SK-N-SH (cell line): ENCODE measurements at regions not wholly inside any gene's neighbourhood (a gene's known extent, or its start where the extent isn't known, plus 50 kb on each side); places are given as distances from the start of the nearest gene placed in this dataset.
A peak's percentile ranks its signal among the peaks of the same experiment; 100 is the strongest.

Experiments
- CTCF ChIA-PET: fragments of 300-600, 350-600 bp; formaldehyde crosslinking; extraction: SDS; loops from one replicate; lab custom pipeline; 2021; lab: Yijun Ruan, JAX
- POLR2A ChIA-PET: fragments of 350-600 bp; sonication (Branson Sonifier 250); formaldehyde crosslinking; extraction: SDS; loops from one replicate; lab custom pipeline; 2020; ENCODE audit warnings: antibody characterized with exemption, inconsistent platforms; lab: Yijun Ruan, JAX
- DNase-seq: peaks from one replicate; pipeline ENCODE4 v3.0.0; 2012
- H2AFZ ChIP-seq: fragments of 200-600 bp; sonication (generic); 2 replicates; pipeline ENCODE4 v1.8.1; 2016; ENCODE audit warnings: antibody characterized with exemption, mild to moderate bottlenecking, low read depth
- H3F3A ChIP-seq: fragments of 200-600 bp; sonication (generic); replicated peaks from 2 replicates; pipeline ENCODE3; 2016; ENCODE audit warnings: antibody characterized with exemption, mild to moderate bottlenecking; ENCODE audit not compliant: insufficient read depth
- H3K27ac ChIP-seq, 2 experiments: fragments of 200-500 bp in 1 of 2; fragments of 200-600 bp in 1 of 2; sonication (Bioruptor generic) in 1 of 2; sonication (generic), shearing (Covaris generic) in 1 of 2; 2 replicates each; pipeline versions ENCODE4 v1.5.1 to v1.6.1; 2014 to 2016; ENCODE audit warnings: low read depth in 2 of 2, inconsistent platforms in 1 of 2, low read length in 1 of 2, mild to moderate bottlenecking in 1 of 2, mixed read lengths in 1 of 2
- H3K27me3 ChIP-seq: fragments of 200-600 bp; sonication (generic), shearing (Covaris generic); 2 replicates; pipeline ENCODE4 v1.6.1; 2016; ENCODE audit warnings: mixed run types; ENCODE audit not compliant: insufficient read depth
- H3K36me3 ChIP-seq, 2 experiments: fragments of 200-500 bp in 1 of 2; fragments of 200-600 bp in 1 of 2; sonication (Bioruptor generic) in 1 of 2; sonication (generic) in 1 of 2; replicated peaks in 1 of 2; 2 replicates each; pipeline versions ENCODE3 to v1.5.1; 2014 to 2016; ENCODE audit warnings: low read length in 1 of 2, mild to moderate bottlenecking in 1 of 2; ENCODE audit not compliant: insufficient read depth in 2 of 2, control insufficient read depth in 1 of 2
- H3K4me1 ChIP-seq, 2 experiments: fragments of 200-500 bp in 1 of 2; fragments of 200-600 bp in 1 of 2; sonication (Bioruptor generic) in 1 of 2; sonication (generic), shearing (Covaris generic) in 1 of 2; 2 replicates each; pipeline versions ENCODE4 v1.5.1 to v1.6.1; 2014 to 2016; ENCODE audit warnings: low read depth in 1 of 2, low read length in 1 of 2, mixed run types in 1 of 2; ENCODE audit not compliant: insufficient read depth in 2 of 2, control insufficient read depth in 1 of 2
- H3K4me2 ChIP-seq: fragments of 200-600 bp; sonication (generic), shearing (Covaris generic); 2 replicates; pipeline ENCODE4 v1.6.1; 2017; ENCODE audit warnings: mixed run types
- H3K4me3 ChIP-seq, 2 experiments: fragments of 200-500 bp in 1 of 2; fragments of 200-600 bp in 1 of 2; sonication (Bioruptor generic) in 1 of 2; sonication (generic), shearing (Covaris generic) in 1 of 2; 2 replicates each; pipeline versions ENCODE4 v1.5.1 to v1.8.1; 2014 to 2016; ENCODE audit warnings: low read depth in 2 of 2, inconsistent platforms in 1 of 2, low read length in 1 of 2, mild to moderate bottlenecking in 1 of 2, mixed read lengths in 1 of 2, moderate library complexity in 1 of 2
- H3K79me2 ChIP-seq: fragments of 200-600 bp; sonication (generic); 2 replicates; pipeline ENCODE4 v1.8.1; 2017; ENCODE audit warnings: mild to moderate bottlenecking; ENCODE audit not compliant: insufficient read depth
- H3K9ac ChIP-seq: fragments of 200-600 bp; sonication (generic); 2 replicates; pipeline ENCODE4 v1.6.1; 2017; ENCODE audit warnings: mixed run types
- H3K9me2 ChIP-seq: fragments of 200-600 bp; sonication (generic); 2 replicates; pipeline ENCODE4 v1.6.1; 2017; ENCODE audit warnings: mixed run types
- H3K9me3 ChIP-seq: fragments of 200-600 bp; sonication (generic); 2 replicates; pipeline ENCODE4 v1.6.1; 2017; ENCODE audit warnings: mixed run types, mild to moderate bottlenecking, moderate library complexity
- H4K20me1 ChIP-seq: fragments of 200-600 bp; sonication (generic); 2 replicates; pipeline ENCODE4 v1.6.1; 2017; ENCODE audit warnings: mild to moderate bottlenecking, mixed run types; ENCODE audit not compliant: insufficient read depth
- EZH2phosphoT487 ChIP-seq: fragments of 200-600 bp; sonication (generic); IDR thresholded peaks from 2 replicates; pipeline ENCODE4 v1.6.1; 2017; ENCODE audit warnings: low read depth, mixed run types, mild to moderate bottlenecking, antibody characterized with exemption, moderate library complexity, borderline replicate concordance
- GABPA ChIP-seq: IDR thresholded peaks from 2 replicates; pipeline ENCODE4 v1.4.0; 2012; ENCODE audit warnings: low read depth, mild to moderate bottlenecking
- GATA2 ChIP-seq: sonication (generic); formaldehyde crosslinking; IDR thresholded peaks from 2 replicates; pipeline ENCODE4 v1.5.0; 2020; ENCODE audit warnings: mild to moderate bottlenecking, missing genetic modification reagents
- JUND ChIP-seq: IDR thresholded peaks from 2 replicates; pipeline ENCODE4 v1.4.0; 2012
- MEF2A ChIP-seq: IDR thresholded peaks from 2 replicates; pipeline ENCODE4 v1.4.0; 2012; ENCODE audit warnings: low read depth, borderline replicate concordance
- NRF1 ChIP-seq: IDR thresholded peaks from 2 replicates; pipeline ENCODE4 v1.6.1; 2012; ENCODE audit warnings: low read depth, mild to moderate bottlenecking, low read length
- POLR2AphosphoS5 ChIP-seq: IDR thresholded peaks from 2 replicates; pipeline ENCODE4 v1.6.1; 2012; ENCODE audit warnings: low read depth, low read length
- RAD21 ChIP-seq: IDR thresholded peaks from 2 replicates; pipeline ENCODE4 v1.6.1; 2012; ENCODE audit warnings: mild to moderate bottlenecking, low read length
- RCOR1 ChIP-seq: fragments of 150-350 bp; IDR thresholded peaks from 2 replicates; pipeline ENCODE4 v1.6.1; 2017; ENCODE audit warnings: antibody characterized with exemption, low read length
- RFX5 ChIP-seq: IDR thresholded peaks from 2 replicates; pipeline ENCODE4 v1.6.1; 2012; ENCODE audit warnings: mild to moderate bottlenecking, improper control_type of control experiment, low read length
- SIN3A ChIP-seq: IDR thresholded peaks from 2 replicates; pipeline ENCODE4 v1.6.1; 2012; ENCODE audit warnings: low read depth, mild to moderate bottlenecking, low read length, moderate library complexity, borderline replicate concordance
- SMC3 ChIP-seq: IDR thresholded peaks from 2 replicates; pipeline ENCODE4 v1.6.1; 2012; ENCODE audit warnings: low read depth, low read length, improper control_type of control experiment
- TAF1 ChIP-seq: IDR thresholded peaks from 2 replicates; pipeline ENCODE4 v1.6.1; 2012; ENCODE audit warnings: low read depth, mild to moderate bottlenecking, low read length, moderate library complexity, borderline replicate concordance
- TCF12 ChIP-seq: IDR thresholded peaks from 2 replicates; pipeline ENCODE4 v1.4.0; 2012
- YY1 ChIP-seq: IDR thresholded peaks from 2 replicates; pipeline ENCODE4 v1.4.0; 2012; ENCODE audit warnings: low read depth, mild to moderate bottlenecking
- WGBS: methylation state at CpG from one replicate; pipeline ENCODE4 v1.1.6; 2017; ENCODE audit warnings: low lambda C conversion rate; 5-methylcytosine and 5-hydroxymethylcytosine counted together
- TF ChIP-seq, protein P1 (sequence below): fragments of 150-350 bp; IDR thresholded peaks from 2 replicates; pipeline ENCODE4 v1.6.1; 2017; ENCODE audit warnings: antibody characterized with exemption, low read length, low read depth, borderline replicate concordance
- TF ChIP-seq, protein P2 (sequence below): IDR thresholded peaks from 2 replicates; pipeline ENCODE4 v1.4.0; 2012; ENCODE audit warnings: low read depth
- TF ChIP-seq, protein P3 (sequence below): fragments of 200-600 bp; sonication (generic); IDR thresholded peaks from 2 replicates; pipeline ENCODE4 v1.6.1; 2017; ENCODE audit warnings: antibody characterized with exemption, mild to moderate bottlenecking, moderate library complexity
- TF ChIP-seq, protein P4 (sequence below): IDR thresholded peaks from 2 replicates; pipeline ENCODE4 v1.4.0; 2012; ENCODE audit warnings: low read depth, borderline replicate concordance
- TF ChIP-seq, protein P5 (sequence below): IDR thresholded peaks from 2 replicates; pipeline ENCODE4; 2012

DNA sequence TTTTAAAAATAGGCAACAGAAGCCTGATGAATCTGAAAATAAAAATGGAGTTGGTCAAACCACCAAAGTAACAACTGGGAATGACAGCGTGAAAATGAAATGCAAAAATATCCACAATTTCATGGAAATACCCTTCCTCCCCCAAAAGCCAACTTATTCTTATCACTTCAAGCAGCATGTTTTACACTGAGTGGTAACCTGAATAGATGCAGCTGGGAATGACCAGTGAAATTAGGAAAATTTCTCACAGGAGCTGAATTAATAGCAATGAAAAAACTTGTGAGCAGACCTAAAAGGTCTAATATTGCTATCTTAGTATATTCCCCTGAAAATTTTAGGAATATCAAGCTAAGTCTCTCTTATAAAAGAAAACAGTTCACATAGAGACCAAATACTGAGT is 239.0 kb downstream of the PCDH18 start:
- no peak overlapping the region for H3K4me3 ChIP-seq
- WGBS: 88% methylated on average over 1 of the region's 1 CpG
- ChIA-PET CTCF (no interaction called here), POLR2A (no interaction called here)
- no peaks in the 10 kb centered on the region for H3K79me2 ChIP-seq
- no peaks in the 10 kb centered on the region for H3K27me3 ChIP-seq
- no peaks in the 10 kb centered on the region for H4K20me1 ChIP-seq
- H3K4me2 ChIP-seq: no peak overlapping the region
- no peak overlapping the region for H3K9ac ChIP-seq
- no peaks in the 10 kb centered on the region for H3K36me3 ChIP-seq
- DNase-seq: no peak
- H3K9me3 ChIP-seq: no peaks in the 10 kb centered on the region
- no peak overlapping the region; the same call in 1 of the 2 replicates for H2AFZ ChIP-seq
- peaks cover 0 to 6% of the 10 kb centered on the region in 2 experiments; a peak in 1 of 4 replicates for H3K4me1 ChIP-seq
- no peak overlapping the region for H3K27ac ChIP-seq
- no peaks in the 10 kb centered on the region for H3F3A ChIP-seq
- TF ChIP-seq EZH2phosphoT487 (no peak), SIN3A (no peak), RCOR1 (no peak), GATA2 (CRISPR knock-in tag) (no peak), TCF12 (no peak), TAF1 (no peak), RFX5 (no peak), MEF2A (no peak), POLR2AphosphoS5 (no peak), YY1 (no peak), GABPA (no peak), SMC3 (no peak)
- TF ChIP-seq, protein P1, sequence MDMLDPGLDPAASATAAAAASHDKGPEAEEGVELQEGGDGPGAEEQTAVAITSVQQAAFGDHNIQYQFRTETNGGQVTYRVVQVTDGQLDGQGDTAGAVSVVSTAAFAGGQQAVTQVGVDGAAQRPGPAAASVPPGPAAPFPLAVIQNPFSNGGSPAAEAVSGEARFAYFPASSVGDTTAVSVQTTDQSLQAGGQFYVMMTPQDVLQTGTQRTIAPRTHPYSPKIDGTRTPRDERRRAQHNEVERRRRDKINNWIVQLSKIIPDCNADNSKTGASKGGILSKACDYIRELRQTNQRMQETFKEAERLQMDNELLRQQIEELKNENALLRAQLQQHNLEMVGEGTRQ: no peak
- TF ChIP-seq, protein P2, sequence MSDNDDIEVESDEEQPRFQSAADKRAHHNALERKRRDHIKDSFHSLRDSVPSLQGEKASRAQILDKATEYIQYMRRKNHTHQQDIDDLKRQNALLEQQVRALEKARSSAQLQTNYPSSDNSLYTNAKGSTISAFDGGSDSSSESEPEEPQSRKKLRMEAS: no peak
- no peaks in the 10 kb centered on the region for H3K9me2 ChIP-seq

DNA sequence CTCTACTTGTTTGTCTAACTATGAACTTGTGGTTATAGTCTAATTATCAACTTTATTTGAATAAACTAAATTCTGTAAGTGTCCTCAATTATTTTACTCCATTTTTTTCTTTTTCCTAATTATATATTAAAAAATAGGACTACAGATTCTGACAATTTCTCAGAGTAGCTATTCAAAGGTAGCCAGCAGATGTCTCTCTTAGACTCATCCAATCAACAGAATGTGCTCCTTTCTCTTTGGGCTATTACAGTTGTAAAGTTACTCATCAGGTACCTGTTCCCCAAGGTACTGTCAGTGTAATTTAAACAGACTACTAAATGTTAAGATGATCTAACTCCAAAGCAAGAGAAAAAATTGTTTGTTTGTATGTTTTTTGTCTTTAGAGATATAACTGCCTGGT is 248.6 kb downstream of the PCDH18 start:
- TF ChIP-seq, protein P3, sequence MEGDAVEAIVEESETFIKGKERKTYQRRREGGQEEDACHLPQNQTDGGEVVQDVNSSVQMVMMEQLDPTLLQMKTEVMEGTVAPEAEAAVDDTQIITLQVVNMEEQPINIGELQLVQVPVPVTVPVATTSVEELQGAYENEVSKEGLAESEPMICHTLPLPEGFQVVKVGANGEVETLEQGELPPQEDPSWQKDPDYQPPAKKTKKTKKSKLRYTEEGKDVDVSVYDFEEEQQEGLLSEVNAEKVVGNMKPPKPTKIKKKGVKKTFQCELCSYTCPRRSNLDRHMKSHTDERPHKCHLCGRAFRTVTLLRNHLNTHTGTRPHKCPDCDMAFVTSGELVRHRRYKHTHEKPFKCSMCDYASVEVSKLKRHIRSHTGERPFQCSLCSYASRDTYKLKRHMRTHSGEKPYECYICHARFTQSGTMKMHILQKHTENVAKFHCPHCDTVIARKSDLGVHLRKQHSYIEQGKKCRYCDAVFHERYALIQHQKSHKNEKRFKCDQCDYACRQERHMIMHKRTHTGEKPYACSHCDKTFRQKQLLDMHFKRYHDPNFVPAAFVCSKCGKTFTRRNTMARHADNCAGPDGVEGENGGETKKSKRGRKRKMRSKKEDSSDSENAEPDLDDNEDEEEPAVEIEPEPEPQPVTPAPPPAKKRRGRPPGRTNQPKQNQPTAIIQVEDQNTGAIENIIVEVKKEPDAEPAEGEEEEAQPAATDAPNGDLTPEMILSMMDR: peak; percentile 51
- TF ChIP-seq, protein P2: no peak
- TF ChIP-seq SMC3 (peak; percentile 64), JUND (no peak), NRF1 (no peak), RAD21 (peak; percentile 76)
- TF ChIP-seq, protein P4, sequence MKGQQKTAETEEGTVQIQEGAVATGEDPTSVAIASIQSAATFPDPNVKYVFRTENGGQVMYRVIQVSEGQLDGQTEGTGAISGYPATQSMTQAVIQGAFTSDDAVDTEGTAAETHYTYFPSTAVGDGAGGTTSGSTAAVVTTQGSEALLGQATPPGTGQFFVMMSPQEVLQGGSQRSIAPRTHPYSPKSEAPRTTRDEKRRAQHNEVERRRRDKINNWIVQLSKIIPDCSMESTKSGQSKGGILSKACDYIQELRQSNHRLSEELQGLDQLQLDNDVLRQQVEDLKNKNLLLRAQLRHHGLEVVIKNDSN: no peak
- TF ChIP-seq, protein P5, sequence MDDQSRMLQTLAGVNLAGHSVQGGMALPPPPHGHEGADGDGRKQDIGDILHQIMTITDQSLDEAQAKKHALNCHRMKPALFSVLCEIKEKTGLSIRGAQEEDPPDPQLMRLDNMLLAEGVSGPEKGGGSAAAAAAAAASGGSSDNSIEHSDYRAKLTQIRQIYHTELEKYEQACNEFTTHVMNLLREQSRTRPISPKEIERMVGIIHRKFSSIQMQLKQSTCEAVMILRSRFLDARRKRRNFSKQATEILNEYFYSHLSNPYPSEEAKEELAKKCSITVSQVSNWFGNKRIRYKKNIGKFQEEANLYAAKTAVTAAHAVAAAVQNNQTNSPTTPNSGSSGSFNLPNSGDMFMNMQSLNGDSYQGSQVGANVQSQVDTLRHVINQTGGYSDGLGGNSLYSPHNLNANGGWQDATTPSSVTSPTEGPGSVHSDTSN: no peak
- Histone ChIP-seq H3K9me2 (no peaks in the 10 kb centered on the region), H3K36me3 (no peaks in the 10 kb centered on the region), H3K27me3 (no peaks in the 10 kb centered on the region), H3K27ac (no peak overlapping the region), H3K4me2 (no peak overlapping the region), H3K9me3 (no peaks in the 10 kb centered on the region), H3K4me1 (no peaks in the 10 kb centered on the region; a peak in 1 of 4 replicates), H3F3A (no peaks in the 10 kb centered on the region), H4K20me1 (no peaks in the 10 kb centered on the region), H2AFZ (no peak overlapping the region), H3K9ac (no peak overlapping the region), H3K4me3 (no peak overlapping the region), H3K79me2 (no peaks in the 10 kb centered on the region)
- peak; percentile 3 for DNase-seq
- ChIA-PET CTCF (interaction anchor here (0.6 to 1.0 kb wide), 3 partner anchors 12 to 251 kb away, joined by 3 to 4 read pairs (median 3); partner anchors contain the start of gene PCDH18), POLR2A (no interaction called here)
